Natural killer cell (primary cell): ENCODE measurements at regions not wholly inside any gene's neighbourhood (a gene's known extent, or its start where the extent isn't known, plus 50 kb on each side); places are given as distances from the start of the nearest gene placed in this dataset.
"Not testable (repeated sequence)": the region's sequence is repeated elsewhere in the genome, so short reads cannot be mapped to it uniquely, and the experiment has no call there.

Source experiments
- ATAC-seq, 3 donors: fragments of 150-1000 bp in 2 of 3; fragments of 200-7000 bp in 1 of 3; cut with Tn5 transposase; 1 replicate in 1 of 3; 2 replicates in 2 of 3; pipeline ENCODE4 v1.10.0; 2021; ENCODE audit warnings: mild to moderate bottlenecking in 2 of 3, moderate library complexity in 2 of 3
- DNase-seq, 2 donors: peaks; one replicate each; pipeline versions ENCODE4 v3.0.0 to v3.0.0-alpha.2; 2013 to 2021; ENCODE audit warnings: mixed read lengths in 1 of 2
- H3K27ac ChIP-seq: one replicate; pipeline ENCODE4 v1.5.1; 2013; ENCODE audit warnings: mild to moderate bottlenecking, low read length
- H3K27me3 ChIP-seq: one replicate; pipeline ENCODE4 v1.6.1; 2013; ENCODE audit warnings: low read length; ENCODE audit not compliant: control insufficient read depth, insufficient read depth
- H3K36me3 ChIP-seq: one replicate; pipeline ENCODE4 v1.6.1; 2013; ENCODE audit warnings: low read length; ENCODE audit not compliant: control insufficient read depth, insufficient read depth
- H3K4me1 ChIP-seq: one replicate; pipeline ENCODE4 v1.6.1; 2013; ENCODE audit warnings: low read length; ENCODE audit not compliant: control insufficient read depth, insufficient read depth
- H3K4me3 ChIP-seq: one replicate; pipeline ENCODE4 v1.5.1; 2013; ENCODE audit warnings: low read length
- H3K9me3 ChIP-seq: one replicate; pipeline ENCODE4 v1.6.1; 2013; ENCODE audit warnings: low read length; ENCODE audit not compliant: control insufficient read depth, insufficient read depth
- H3K27ac Mint-ChIP-seq, 2 donors: one replicate each; pipeline ENCODE4 v1.8.0; 2022; ENCODE audit warnings: mild to moderate bottlenecking in 2 of 2, mixed read lengths in 2 of 2, moderate library complexity in 1 of 2
- H3K27me3 Mint-ChIP-seq, 2 donors: one replicate each; pipeline ENCODE4 v1.8.0; 2022; ENCODE audit warnings: low read depth in 2 of 2, mixed read lengths in 2 of 2
- H3K36me3 Mint-ChIP-seq: one replicate; pipeline ENCODE4 v1.8.0; 2022; ENCODE audit warnings: mixed read lengths
- H3K4me1 Mint-ChIP-seq, 2 donors: one replicate each; pipeline ENCODE4 v1.8.0; 2022; ENCODE audit warnings: mixed read lengths in 2 of 2
- H3K4me3 Mint-ChIP-seq: one replicate; pipeline ENCODE4 v1.8.0; 2022; ENCODE audit warnings: mild to moderate bottlenecking, moderate library complexity, mixed read lengths
- H3K9me3 Mint-ChIP-seq, 2 donors: one replicate each; pipeline ENCODE4 v1.8.0; 2022; ENCODE audit warnings: mixed read lengths in 2 of 2
- CTCF ChIP-seq: fragments of 200-600 bp; IDR thresholded peaks from one replicate; pipeline ENCODE4 v1.8.0; 2022; ENCODE audit warnings: antibody characterized with exemption
- WGBS: methylation state at CpG from one replicate; pipeline ENCODE4 v1.1.7; 2013; ENCODE audit warnings: missing lambda C conversion rate; ENCODE audit not compliant: insufficient coverage; 5-methylcytosine and 5-hydroxymethylcytosine counted together
- intact Hi-C: fragments of 100-400 bp; cut with micrococcal nuclease; formaldehyde crosslinking; loops from one replicate; pipeline ENCODE4 v1.14.2; 2022

DNA sequence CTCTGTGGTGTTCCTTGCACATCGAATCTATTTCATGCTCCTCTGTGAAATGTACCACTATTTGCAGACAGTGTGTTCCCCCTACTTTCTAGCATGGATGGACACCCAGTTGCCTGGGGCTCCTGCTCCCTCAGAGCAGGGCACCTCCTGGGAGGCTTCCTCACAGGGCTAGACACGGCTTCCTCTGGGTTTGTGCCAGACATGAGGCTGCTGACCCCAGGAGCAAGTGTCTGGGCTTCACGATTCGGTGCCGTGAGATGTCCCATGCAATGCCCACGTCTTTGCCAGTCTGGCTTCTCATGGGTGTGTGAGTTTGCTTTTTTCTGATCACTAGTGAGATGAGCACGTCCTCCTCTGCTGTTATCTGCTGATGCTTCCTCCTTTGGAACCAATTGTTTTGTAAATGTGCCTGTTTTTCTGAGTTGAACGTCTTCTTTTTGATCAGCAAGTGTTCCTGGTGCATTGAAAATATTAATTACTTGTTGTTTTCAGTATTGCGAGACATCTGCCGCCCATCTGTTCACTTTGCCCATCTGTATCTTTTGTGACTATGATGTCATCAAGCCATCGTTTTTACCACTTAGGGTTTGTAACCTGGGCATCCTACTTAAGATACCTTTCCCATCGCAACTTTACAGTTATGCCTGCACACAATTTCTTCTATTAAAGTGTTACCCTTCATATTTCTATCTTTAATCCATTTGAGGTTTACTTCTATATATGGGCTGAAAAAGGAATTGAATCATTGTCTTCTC is 92.0 kb downstream of the TTLL2 start:
- Mint-ChIP-seq H3K4me3 (no peak overlapping the region), H3K27me3 (peaks cover 0 to 34% of the 10 kb centered on the region in 2 donors), H3K36me3 (no peaks in the 10 kb centered on the region), H3K4me1 (no peaks in the 10 kb centered on the region), H3K9me3 (no peaks in the 10 kb centered on the region), H3K27ac (no peak overlapping the region)
- DNase-seq (no peak), ATAC-seq (no peak)
- Histone ChIP-seq H3K4me3 (no peak overlapping the region), H3K27me3 (peaks cover 2% of the 10 kb centered on the region), H3K4me1 (no peaks in the 10 kb centered on the region), H3K27ac (no peak overlapping the region), H3K36me3 (no peaks in the 10 kb centered on the region), H3K9me3 (no peaks in the 10 kb centered on the region)
- no peak for TF ChIP-seq CTCF
- intact Hi-C loops: no loop called here
- WGBS: 71% methylated on average over 11 of the region's 12 CpGs

GRCh38 chr6:167420177-167420576 is 95.3 kb downstream of the TTLL2 start:
- intact Hi-C loops: no loop called here
- H3K9me3 Mint-ChIP-seq: no peaks in the 10 kb centered on the region

GRCh38 chr6:167420858-167421766 is 96.2 kb downstream of the TTLL2 start:
- ATAC-seq (no peak), DNase-seq (no peak)
- no peak overlapping the region for H3K4me3 Mint-ChIP-seq
- no peaks in the 10 kb centered on the region for H3K9me3 ChIP-seq
- H3K27me3 Mint-ChIP-seq: peaks cover 0 to 34% of the 10 kb centered on the region in 2 donors
- no peak overlapping the region for H3K4me3 ChIP-seq
- no peak overlapping the region for H3K27ac ChIP-seq
- H3K9me3 Mint-ChIP-seq: no peaks in the 10 kb centered on the region
- intact Hi-C loops: no loop called here
- no peaks in the 10 kb centered on the region for H3K36me3 ChIP-seq
- H3K4me1 ChIP-seq: no peaks in the 10 kb centered on the region
- WGBS: 81% methylated on average over 36 of the region's 39 CpGs
- no peaks in the 10 kb centered on the region for H3K4me1 Mint-ChIP-seq
- no peaks in the 10 kb centered on the region for H3K36me3 Mint-ChIP-seq
- peaks cover 2% of the 10 kb centered on the region for H3K27me3 ChIP-seq
- H3K27ac Mint-ChIP-seq: no peak overlapping the region
- TF ChIP-seq CTCF: no peak

More at GRCh38 chr6:167420177-167420576, 95.3 kb downstream of the TTLL2 start:
- no peak for ATAC-seq
- H3K9me3 ChIP-seq: no peaks in the 10 kb centered on the region
- H3K36me3 Mint-ChIP-seq: no peaks in the 10 kb centered on the region
- no peak for TF ChIP-seq CTCF
- WGBS: 93% methylated on average over 12 of the region's 12 CpGs
- H3K4me3 ChIP-seq: no peak overlapping the region
- H3K27ac ChIP-seq: no peak overlapping the region
- no peaks in the 10 kb centered on the region for H3K4me1 Mint-ChIP-seq
- no peaks in the 10 kb centered on the region for H3K36me3 ChIP-seq
- H3K4me3 Mint-ChIP-seq: no peak overlapping the region
- no peaks in the 10 kb centered on the region for H3K4me1 ChIP-seq
- H3K27me3 Mint-ChIP-seq: peaks cover 0 to 34% of the 10 kb centered on the region in 2 donors
- peaks cover 2% of the 10 kb centered on the region for H3K27me3 ChIP-seq
- H3K27ac Mint-ChIP-seq: no peak overlapping the region
- DNase-seq: no peak

GRCh38 chr6:167421944-167422343 is 97.1 kb downstream of the TTLL2 start:
- H3K9me3 ChIP-seq, DNase-seq, H3K4me3 ChIP-seq, intact Hi-C loops, H3K27ac Mint-ChIP-seq, H3K36me3 ChIP-seq, H3K4me1 ChIP-seq, H3K4me1 Mint-ChIP-seq, H3K36me3 Mint-ChIP-seq, H3K27me3 ChIP-seq, H3K27ac ChIP-seq, H3K9me3 Mint-ChIP-seq, H3K4me3 Mint-ChIP-seq, ATAC-seq: not testable (repeated sequence)
- H3K27me3 Mint-ChIP-seq: peaks cover 0 to 27% of the 10 kb centered on the region in 2 donors
- no CpG with 5 or more reads among the region's 36 CpGs for WGBS
